ENCODE measurements at regions not wholly inside any gene's neighbourhood (a gene's known extent, or its start where the extent isn't known, plus 50 kb on each side); places are given as distances from the start of the nearest gene placed in this dataset.
A peak's percentile ranks its signal among the peaks of the same experiment; 100 is the strongest.

GRCh38 chr2:236943068-236943467, 142.6 kb upstream of the COPS8 start:
- DNase-seq, result no peak
- no peak for ATAC-seq
- TF ChIP-seq CTCF (IDR thresholded peaks at IDR 0.05), result no peak
- intact Hi-C loops (cut with DNase I), result no loop called here
- Histone ChIP-seq H3K4me3 (no peak overlapping the region), H3K36me3 (ENCODE audit: insufficient read depth in 1 of 2, low read depth in 1 of 2) (no peaks in the 10 kb centered on the region), H3K4me1 (no peaks in the 10 kb centered on the region), H3K27me3 (ENCODE audit: insufficient read depth in 3 of 3, low read length in 2 of 3) (no peaks in the 10 kb centered on the region), H3K27ac (no peak overlapping the region), H3K9me3 (no peaks in the 10 kb centered on the region)
- WGBS, 3 donors, result 74 to 86% (median 77%) methylated on average over 6 of the region's 6 CpGs

GRCh38 chr2:236943841-236944513, 141.7 kb upstream of the COPS8 start:
- Histone ChIP-seq H3K27ac (no peak overlapping the region), H3K9me3 (no peaks in the 10 kb centered on the region), H3K36me3 (ENCODE audit: insufficient read depth in 1 of 2, low read depth in 1 of 2) (no peaks in the 10 kb centered on the region), H3K4me1 (no peaks in the 10 kb centered on the region), H3K27me3 (ENCODE audit: insufficient read depth in 3 of 3, low read length in 2 of 3) (no peaks in the 10 kb centered on the region), H3K4me3 (no peak overlapping the region)
- TF ChIP-seq CTCF (IDR thresholded peaks at IDR 0.05), result no peak
- no peak for DNase-seq
- no peak for ATAC-seq
- intact Hi-C loops (cut with DNase I), result no loop called here
- WGBS, 3 donors, result 57 to 66% (median 66%) methylated on average over 3 of the region's 3 CpGs

GRCh38 chr2:236944561-236944960, 141.1 kb upstream of the COPS8 start:
- no peak for DNase-seq
- WGBS, 3 donors, result 89 to 93% (median 90%) methylated on average over 7 of the region's 7 CpGs

GRCh38 chr2:236945431-236946016, 140.2 kb upstream of the COPS8 start:
- no peak for TF ChIP-seq CTCF (IDR thresholded peaks at IDR 0.05)
- intact Hi-C loops (cut with DNase I), result no loop called here
- WGBS, 3 donors, result 78 to 84% (median 80%) methylated on average over 6 of the region's 6 CpGs
- Histone ChIP-seq H3K9me3 (no peaks in the 10 kb centered on the region), H3K36me3 (ENCODE audit: insufficient read depth in 1 of 2, low read depth in 1 of 2) (no peaks in the 10 kb centered on the region), H3K4me3 (no peak overlapping the region), H3K27me3 (ENCODE audit: insufficient read depth in 3 of 3, low read length in 2 of 3) (no peaks in the 10 kb centered on the region), H3K4me1 (no peaks in the 10 kb centered on the region), H3K27ac (no peak overlapping the region)
- ATAC-seq (no peak), DNase-seq (no peak)

More at GRCh38 chr2:236944561-236944960, 141.1 kb upstream of the COPS8 start:
- Histone ChIP-seq H3K36me3 (ENCODE audit: insufficient read depth in 1 of 2, low read depth in 1 of 2) (no peaks in the 10 kb centered on the region), H3K9me3 (no peaks in the 10 kb centered on the region), H3K4me1 (no peaks in the 10 kb centered on the region), H3K27ac (no peak overlapping the region), H3K4me3 (no peak overlapping the region), H3K27me3 (ENCODE audit: insufficient read depth in 3 of 3, low read length in 2 of 3) (no peaks in the 10 kb centered on the region)
- no peak for ATAC-seq
- intact Hi-C loops (cut with DNase I), result no loop called here
- TF ChIP-seq CTCF (IDR thresholded peaks at IDR 0.05), result no peak

- WGBS, 3 donors, result 64 to 67% (median 67%) methylated on average over 4 of the region's 4 CpGs
- intact Hi-C loops (cut with DNase I), result no loop called here
- H3K9me3 ChIP-seq, result no peaks in the 10 kb centered on the region
- DNase-seq (no peak), ATAC-seq (peak in 1 of 4 donors; percentile 38)
- H3K36me3 ChIP-seq (ENCODE audit: insufficient read depth in 1 of 2, low read depth in 1 of 2), result no peaks in the 10 kb centered on the region
- TF ChIP-seq CTCF (IDR thresholded peaks at IDR 0.05), result no peak
- H3K27me3 ChIP-seq (ENCODE audit: insufficient read depth in 3 of 3, low read length in 2 of 3), result no peaks in the 10 kb centered on the region
- no peaks in the 10 kb centered on the region for H3K4me1 ChIP-seq
- no peak overlapping the region for H3K4me3 ChIP-seq
- no peak overlapping the region for H3K27ac ChIP-seq
These were observed 138.8 kb upstream of the COPS8 start for GRCh38 chr2:236946871-236947270.

Data from psoas muscle (tissue), 7 donors.